Midbrain (tissue), 1 donor: ENCODE measurements at regions not wholly inside any gene's neighbourhood (a gene's known extent, or its start where the extent isn't known, plus 50 kb on each side); places are given as distances from the start of the nearest gene placed in this dataset.
"Not testable (repeated sequence)": the region's sequence is repeated elsewhere in the genome, so short reads cannot be mapped to it uniquely, and the experiment has no call there.

Experiments
- DNase-seq: peaks from one replicate; lab custom pipeline; 2025; lab: John Stamatoyannopoulos, UW

DNA sequence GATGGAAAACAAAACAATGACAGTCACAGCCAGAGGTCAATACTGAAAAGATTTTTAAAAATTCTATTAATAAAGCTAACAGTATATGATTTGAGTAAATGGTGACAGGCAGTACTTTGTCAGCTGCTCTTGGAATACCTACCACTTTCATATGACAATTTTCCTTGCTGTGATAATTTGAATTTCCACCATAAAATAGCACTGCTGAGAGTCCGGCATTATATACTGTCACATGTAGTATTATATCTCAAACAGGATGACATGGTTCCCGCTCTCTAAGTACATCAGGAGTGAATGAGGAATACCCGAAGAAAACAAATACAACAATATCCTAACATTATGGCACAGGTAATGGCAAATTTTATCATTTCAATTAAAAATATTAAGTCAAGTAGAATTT, 146.8 kb upstream of the TMPRSS15 start:
- DNase-seq = no peak

DNA sequence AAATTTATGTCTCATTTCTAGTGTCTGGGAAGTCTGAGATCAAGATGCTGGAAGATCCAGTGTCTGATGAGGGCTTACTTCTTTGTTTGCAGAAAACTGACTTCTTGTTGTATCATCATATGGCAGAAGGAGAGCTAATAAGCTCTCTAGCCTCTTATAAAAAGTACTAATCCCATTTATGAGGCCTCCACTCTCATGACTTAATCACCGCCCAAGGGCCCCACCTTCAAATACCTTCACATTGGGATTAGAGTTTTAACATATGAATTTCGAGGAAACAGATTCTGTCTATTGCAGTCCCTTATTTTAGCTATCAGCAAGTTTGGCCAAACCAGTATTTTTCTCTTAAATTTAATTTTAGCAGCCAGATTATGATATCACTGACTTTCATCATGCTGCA, 150.2 kb upstream of the TMPRSS15 start:
- DNase-seq = no peak

DNA sequence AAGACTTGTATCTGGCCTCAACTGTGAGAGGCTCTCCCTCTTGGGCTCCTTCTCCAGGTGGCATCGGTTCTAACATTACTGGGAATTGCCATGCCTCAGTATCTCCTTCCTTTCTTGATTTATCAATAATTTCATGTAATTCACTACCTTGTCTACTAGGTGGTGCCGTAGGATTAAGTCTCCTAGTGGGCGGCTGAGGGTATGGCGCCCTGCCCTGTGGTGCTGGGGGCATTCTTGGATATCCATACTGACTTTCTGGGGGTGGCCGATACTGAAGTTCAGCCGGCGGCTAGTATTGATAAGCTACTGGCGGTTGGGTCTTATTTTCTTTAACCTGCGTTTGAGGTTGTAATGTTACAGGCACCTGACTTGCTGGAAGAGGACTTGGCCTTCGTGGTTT, 164.2 kb upstream of the TMPRSS15 start:
- DNase-seq = not testable (repeated sequence)

DNA sequence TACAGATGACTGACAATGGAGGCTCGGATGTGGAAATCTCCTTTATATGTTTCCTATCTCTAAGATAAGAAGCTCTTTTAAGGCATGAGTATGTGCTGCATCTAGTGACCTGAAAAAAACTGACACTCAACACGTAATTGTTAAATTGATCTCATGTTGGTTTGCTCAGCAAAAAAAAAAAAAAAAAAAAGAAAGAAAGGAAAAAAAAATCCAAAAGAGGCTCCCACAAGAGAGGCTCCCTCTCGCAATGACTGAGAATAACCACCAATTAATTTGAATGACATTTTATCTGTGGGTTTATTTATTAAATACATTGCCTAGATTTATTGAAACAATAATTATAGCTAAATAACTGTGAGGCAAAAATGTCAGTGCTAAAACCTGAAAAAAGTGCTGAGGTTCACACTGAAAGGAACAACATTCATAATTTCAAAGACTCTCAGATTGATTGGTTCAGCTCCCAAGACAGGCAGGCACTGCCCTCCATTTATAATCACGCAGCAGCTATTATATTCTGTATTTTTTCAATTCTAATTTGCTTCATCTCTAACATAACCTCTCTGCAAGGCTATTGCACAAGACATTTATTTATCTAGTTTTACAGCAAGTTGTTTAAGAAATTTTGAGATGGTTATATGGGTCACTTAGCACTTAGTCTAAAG, 184.5 kb upstream of the TMPRSS15 start:
- no peak for DNase-seq

DNA sequence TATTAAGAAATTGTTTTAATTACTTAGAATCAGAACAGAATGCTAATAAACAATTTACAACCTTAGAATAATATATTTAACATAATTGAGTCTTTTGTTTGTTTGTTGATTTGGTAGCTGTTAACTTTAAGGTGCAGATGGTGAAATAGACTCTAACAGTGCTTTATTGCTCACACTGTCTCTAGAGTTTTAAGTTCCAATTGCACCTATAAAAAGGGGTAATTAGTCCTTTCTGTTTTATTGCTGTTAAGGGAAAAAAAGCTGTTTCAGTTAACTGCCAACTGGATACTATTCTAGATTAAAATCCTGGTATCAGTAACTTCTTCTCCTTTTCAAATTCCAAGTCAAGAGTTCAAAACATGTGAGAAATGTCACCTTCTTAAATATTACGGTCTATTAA, 197.6 kb upstream of the TMPRSS15 start:
- no peak for DNase-seq

DNA sequence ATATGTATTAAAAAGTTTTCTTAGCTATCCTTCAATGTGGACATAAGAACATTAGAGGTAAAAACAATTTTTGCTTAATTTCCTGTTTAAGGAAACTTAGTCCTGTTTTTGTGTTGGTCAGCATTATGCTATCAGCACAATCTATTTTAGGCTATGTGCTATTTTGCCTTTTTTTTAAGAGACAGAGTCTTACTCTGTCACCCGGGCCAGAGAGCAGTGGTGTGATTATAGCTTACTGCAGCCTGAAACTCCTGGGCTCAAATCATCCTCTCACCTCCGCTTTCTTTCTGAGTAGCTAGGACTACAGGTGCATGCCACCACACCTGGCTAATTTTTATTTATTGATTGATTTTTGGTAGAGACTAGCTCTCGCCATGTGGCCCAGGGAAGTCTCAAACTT, 199.1 kb upstream of the TMPRSS15 start:
- DNase-seq = no peak

DNA sequence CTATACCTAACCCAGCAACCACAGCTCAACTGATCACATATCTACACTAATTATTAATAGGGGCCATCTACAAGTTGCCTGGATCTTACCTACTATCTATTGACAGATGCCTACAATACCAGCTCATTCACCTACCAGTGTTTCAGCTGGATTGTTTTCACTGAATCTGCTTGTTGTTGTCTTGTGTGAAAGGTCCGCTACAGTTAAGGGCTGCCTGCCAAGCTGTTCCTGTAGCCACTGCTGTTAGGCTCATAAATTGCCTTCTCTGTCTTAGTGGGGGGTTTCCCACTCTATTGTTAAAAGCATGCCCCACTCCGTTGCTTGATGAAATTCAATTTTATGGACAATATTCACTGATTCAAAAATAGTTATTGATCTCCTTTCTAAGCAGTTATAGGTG, 199.7 kb upstream of the TMPRSS15 start:
- DNase-seq = no peak

DNA sequence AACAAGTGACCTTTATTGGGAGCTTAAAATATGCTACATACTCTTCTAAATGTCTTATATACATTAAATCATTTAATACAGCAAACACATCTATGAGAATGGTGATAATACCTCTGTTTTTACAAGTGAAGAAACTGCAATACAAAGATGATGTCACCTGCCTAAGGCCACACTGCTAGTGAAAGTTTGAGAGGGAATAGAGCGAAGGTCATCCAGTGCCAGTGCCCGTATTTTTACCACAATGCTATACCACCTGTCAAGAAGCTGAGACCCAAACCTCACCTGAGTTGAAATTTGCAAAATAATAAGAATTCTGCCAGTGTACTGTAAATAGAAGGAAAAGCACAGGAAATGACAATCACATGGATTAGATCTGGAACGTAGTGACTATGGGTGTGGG, 200.4 kb upstream of the TMPRSS15 start:
- no peak for DNase-seq

DNA sequence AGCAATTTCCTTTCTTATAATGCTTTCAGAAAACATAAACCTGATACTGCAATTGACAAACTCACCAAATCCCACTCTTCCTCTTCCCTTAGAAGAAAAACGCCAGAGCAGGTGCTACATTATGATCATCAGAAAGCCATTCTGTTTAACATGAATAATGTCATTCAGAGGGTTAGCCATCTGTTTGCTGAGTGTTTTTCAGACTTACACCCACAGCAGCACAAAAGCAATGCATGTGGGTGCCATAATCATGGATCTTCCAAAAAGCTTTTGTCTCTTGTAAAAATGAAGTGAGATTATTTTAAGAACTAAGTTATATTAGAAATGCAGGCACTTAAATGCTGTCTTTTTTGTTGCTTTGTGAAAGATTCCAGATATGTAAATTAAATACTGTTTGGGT, 204.6 kb upstream of the TMPRSS15 start:
- no peak for DNase-seq

DNA sequence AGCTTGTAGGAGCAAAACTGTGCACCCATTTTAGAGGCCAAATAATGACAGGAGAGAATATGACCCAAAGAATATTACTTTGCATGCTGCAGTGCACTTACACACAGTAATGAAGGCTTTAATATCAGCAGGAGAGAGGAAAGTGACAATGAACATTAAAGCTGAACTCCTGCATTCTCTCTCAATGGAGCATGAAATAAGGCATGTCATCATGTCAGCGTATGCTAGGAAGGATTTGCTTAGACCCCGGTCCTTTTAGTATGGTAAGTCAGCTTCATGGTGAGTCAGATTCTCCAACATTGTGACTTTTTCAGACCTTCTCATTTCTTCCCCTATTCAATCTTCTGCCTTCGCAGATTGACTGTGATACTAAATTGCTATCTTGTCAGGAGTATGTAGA, 210.7 kb upstream of the TMPRSS15 start:
- DNase-seq = no peak

DNA sequence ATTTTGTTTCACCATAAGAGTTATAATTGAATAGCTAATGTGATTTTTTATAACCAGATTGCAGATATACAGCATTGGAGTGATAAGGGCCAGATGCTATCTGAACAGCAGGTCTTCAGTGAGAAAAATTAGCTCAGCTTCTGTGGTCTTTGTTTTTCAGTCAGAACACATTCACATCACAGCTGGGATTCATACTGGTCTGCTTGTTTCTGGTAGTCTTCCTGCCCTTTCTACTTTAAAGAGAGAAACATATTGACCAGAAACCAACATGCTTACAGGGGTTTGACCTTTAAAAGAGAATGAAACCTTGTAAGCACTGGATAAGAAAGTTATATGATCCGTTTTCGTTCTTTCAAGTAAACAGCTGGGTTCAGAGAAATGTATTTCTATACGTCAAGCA, 213.7 kb upstream of the TMPRSS15 start:
- no peak for DNase-seq

DNA sequence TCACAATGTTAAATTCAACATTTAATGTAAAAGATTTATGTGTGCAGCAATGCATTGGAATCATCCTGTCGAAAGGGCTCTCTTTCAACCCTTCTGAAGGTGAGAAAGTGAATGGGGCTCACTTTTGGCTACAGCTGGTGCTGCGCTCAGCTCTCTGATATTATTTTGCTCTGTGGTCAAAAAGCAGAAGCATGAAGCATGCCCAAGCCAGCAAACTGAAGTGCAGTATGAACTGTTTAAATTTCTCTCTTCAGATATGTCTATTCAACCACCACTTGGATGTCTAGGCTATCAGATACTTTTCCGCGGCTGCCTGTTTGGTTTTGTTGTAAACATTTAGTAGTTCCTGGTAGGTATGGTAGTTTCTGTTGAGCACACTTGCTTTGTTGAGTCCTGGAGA, 216.9 kb upstream of the TMPRSS15 start:
- DNase-seq = no peak

DNA sequence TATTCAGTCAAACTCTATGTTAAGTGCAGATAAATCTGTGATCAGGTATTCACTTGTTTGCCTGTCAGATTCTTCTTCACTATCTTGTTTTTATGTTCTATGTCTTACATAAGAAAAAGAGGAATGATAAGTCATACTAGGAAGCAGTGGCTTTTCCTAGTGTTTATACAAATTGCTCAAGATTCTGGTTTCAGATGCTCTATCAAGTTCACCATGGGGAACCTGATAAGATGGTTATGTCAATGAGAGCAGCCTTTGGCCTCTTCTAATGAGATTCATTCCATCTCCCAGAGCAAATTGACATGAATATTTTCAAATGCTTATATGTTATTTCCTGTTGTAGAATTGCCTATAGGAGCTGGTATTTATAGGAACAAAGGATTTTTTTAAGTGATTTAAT, 218.8 kb upstream of the TMPRSS15 start:
- DNase-seq = no peak

DNA sequence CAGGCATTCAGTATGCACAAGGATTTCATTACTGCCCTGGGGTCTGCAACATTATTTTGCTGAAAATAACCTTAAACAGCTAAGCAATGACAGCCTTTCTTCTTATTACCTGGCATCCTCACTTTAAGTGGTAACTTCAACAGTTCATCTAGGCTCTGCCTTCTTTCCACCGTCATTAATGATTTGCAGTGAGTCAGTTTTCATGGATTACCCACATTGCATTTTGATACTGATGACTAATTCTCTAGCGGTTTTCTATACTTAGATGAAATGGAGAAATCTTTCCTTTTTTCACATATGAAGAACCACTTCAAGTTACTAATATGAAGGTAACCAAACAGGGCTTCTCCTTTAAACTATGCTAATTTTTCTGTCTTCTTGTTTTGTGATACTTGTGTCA, 226.9 kb upstream of the TMPRSS15 start:
- DNase-seq = no peak

DNA sequence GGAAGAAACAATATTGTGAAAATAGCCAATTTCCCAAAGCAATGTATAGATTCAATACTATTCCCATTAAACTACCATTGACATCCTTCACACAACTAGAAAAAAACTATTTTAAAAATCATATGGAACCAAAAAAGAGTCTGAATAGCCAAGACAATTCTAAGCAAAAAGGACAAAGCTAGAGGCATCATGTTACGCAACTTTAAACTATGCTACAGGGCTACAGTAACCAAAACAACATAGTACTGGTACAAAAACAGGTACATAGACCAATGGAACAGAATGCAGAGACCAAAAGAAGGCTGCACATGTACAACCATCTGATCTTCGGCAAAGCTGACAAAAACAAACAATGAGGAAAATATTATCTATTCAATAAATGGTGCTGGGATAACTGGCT, 233.3 kb upstream of the TMPRSS15 start:
- no peak for DNase-seq

DNA sequence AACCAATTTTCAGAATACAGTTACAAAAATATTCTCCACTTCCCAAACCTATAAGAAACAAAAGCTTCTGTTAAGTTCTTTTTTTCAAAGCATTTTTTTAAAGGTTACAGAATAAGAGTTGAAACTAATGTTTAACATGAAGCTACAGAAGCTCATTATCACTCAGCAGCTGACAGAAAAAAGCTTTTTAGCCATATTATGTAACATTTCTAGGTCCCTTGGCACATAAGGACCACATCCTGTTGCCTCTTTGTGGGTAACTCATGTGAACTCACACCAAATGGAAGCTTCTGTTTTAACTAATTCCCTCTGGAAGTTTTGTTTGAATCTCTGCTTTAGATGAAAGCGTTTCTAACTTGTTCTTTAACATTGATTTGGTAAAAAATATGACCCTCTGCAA, 242.5 kb upstream of the TMPRSS15 start:
- no peak for DNase-seq

DNA sequence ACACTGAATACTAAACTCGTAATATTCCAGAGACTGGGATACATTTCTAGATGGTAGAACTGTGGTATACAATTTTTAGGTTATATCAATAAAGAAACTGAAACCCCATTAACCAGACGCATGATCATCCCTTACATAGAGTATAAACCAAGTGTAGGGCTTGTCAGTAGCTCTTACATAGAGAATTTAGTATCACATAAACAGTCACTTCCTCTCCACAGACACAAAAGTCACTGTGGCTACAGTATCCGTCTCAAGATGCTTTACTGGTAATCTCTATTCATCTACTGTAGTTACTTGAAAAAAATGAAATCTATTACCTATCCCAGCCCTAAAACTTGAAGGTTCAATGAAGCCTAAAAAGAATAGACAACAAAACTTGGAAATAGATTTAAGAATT, 252.3 kb upstream of the TMPRSS15 start:
- no peak for DNase-seq

DNA sequence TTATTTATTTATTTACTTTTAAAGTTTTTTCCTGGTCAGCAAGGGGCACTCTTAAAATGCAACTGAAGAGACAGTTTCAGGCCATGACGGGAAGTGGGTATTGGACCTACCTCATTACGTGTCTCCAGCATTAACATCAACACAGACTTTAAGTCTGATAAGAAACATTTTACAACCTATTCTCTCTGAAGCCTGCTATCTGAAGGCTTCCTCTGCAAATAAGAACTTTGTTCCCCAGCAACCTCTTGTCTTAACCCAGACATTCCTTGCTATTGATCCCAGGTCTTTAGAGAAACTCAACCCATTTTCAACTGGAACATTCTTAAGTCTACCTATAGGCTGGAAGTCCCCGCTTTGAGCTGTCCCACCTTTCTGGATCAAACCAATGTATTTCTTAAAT, 258.3 kb upstream of the TMPRSS15 start:
- no peak for DNase-seq

DNA sequence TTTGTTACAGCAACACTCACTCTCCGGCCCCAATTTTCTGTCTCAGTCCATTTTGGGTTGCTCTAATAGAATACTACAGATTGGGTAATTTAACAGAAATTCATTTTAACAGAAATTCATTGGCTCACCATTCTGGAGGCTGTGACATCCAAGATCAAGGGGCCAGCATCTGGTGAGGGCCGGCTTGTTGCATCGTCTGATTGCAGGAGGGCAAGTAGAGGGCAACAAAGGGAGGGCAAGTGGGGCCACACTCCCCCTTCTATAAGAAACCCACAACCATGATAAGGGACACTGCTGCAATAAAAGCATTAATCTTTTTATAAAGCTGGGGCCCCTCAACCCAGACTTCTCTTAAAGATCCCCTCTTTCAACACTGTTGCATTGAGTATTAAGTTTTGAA, 260.1 kb upstream of the TMPRSS15 start:
- DNase-seq = no peak

DNA sequence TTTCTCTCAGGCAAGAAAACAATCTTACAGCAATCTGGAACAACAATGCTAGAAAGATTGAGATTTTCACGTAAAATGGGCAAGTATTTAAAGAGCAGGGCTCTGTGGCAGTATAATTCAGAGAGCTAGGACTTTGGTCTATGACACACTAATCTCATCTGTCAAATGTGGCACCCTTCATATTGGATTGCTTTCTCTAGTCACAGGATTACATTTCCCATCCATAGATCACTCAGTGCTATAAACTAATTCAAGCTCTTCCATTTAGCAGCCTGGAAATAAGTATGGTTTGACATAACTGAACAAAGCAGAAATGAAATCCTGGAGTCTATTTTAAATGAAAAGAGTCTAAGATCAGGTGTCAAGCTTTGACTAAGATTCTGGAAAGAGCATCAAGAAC, 263.1 kb upstream of the TMPRSS15 start:
- DNase-seq = no peak

DNA sequence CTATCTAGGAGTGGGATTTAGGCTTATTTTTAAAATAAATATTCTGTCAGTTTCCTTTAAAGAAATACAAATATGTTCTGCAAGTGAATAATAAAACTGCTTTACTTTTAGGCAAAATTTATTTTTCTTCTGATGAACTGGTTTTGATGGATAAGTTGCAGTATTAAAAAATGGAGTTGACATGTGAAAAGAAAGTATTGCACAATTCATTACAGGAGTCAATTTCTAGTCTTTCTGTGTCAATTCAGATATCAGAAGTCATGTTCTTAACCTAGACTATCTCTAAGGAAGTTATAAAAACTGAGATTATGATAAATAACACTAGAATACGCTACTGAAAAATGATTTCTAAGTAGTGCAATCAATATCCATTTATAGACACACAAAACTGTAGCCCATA, 270.2 kb upstream of the TMPRSS15 start:
- no peak for DNase-seq

DNA sequence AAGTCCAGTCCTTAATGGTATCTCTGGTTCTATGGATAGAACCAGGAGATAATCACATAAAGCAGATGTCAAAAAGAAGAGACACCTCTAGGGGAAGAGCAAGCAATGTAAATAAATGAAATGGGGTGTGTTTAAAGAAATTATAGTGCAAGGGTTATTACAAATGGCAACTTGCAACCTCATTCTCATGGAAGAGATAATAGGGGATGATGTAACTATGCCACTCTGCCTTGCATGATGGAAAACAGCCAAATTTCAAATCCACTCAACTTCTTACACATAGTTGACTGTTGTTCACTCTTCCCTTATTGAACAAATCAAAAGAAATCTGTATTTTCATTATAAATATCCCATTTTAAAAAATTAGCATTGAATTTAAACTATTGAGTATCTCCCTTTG, 274.0 kb upstream of the TMPRSS15 start:
- DNase-seq = no peak

DNA sequence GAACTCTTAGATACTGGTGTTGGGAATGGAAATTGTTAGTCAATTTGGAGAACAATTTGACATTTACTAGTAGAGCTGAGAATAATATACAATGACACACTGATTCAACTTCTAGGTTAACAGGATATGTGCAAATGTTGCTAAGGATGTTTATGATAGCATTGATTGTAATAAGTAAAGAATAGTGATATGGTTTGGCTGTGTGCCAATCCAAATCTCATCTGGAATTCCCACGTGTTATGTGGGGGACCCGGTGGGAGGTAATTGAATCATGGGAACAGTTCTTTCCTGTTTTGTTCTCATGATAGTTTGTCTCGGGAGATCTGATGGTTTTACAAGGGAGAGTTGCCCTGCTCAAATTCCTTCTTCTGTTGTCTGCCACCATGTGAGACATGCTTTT, 302.4 kb upstream of the TMPRSS15 start:
- DNase-seq = no peak

DNA sequence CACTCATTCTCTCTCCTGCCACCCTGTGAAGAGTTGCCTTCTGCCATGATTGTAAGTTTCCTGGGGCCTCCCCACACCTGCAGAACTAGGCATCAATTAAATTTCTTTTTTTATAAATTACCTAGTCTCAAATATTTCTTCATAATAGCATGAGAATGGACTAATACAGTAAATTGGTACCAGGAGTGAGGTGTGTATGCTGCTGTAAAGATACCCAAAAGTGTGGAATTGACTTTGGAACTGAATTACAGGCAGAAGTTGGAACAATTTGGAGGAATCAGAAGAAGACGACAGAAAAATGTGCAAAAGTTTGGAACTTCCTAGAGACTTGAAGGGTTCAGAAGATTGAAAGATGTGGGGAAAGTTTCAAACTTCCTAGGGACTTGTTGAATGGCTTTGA, 308.1 kb upstream of the TMPRSS15 start:
- no peak for DNase-seq

DNA sequence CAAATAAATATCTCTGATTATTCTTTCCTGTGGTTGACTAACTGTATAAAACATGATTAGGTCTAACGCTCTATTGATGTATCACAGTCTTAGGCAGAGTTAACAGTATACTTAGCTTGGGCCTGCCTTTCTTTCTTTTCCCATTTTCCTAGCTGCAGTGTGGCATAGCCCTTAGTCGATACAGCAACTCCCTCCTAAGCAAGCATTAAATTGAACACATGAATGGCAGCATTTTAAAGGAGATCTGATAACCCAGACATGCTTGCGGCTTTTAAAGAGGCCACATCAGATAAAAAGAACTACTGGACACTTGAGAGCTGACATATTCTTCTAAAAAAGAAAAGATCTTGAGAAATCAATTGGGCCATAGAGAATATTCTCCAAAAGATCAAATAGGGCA, 312.0 kb upstream of the TMPRSS15 start:
- DNase-seq = no peak
